NT2/D1 (cell line): ENCODE measurements at regions not wholly inside any gene's neighbourhood (a gene's known extent, or its start where the extent isn't known, plus 50 kb on each side); places are given as distances from the start of the nearest gene placed in this dataset.

Experiments
- SUZ12 ChIP-seq: IDR thresholded peaks from 2 replicates; pipeline ENCODE4 v1.6.1; 2011; ENCODE audit not compliant: insufficient read length, insufficient read depth; ENCODE audit errors: extremely low read depth
- ZNF274 ChIP-seq: IDR thresholded peaks from 2 replicates; pipeline ENCODE4 v1.6.1; 2011; ENCODE audit warnings: mild to moderate bottlenecking, low read depth, low read length

GRCh38 chr9:26043431-26043830 is 365.2 kb upstream of the TUSC1 start:
- TF ChIP-seq ZNF274 (no peak), SUZ12 (no peak)
